GM19023 (cell line): ENCODE measurements at regions not wholly inside any gene's neighbourhood (a gene's known extent, or its start where the extent isn't known, plus 50 kb on each side); places are given as distances from the start of the nearest gene placed in this dataset.
"Not testable (repeated sequence)": the region's sequence is repeated elsewhere in the genome, so short reads cannot be mapped to it uniquely, and the experiment has no call there.

Source experiments
- ATAC-seq: cut with Tn5 transposase; IDR thresholded peaks from one replicate; pipeline ENCODE4 v1.9.1; 2021; ENCODE audit warnings: mild to moderate bottlenecking, moderate library complexity; ENCODE audit not compliant: unreplicated experiment

GRCh38 chr1:229710746-229711145, 84.7 kb downstream of the URB2 start:
- no peak for ATAC-seq

GRCh38 chr1:229714306-229714705, 88.3 kb downstream of the URB2 start:
- no peak for ATAC-seq

GRCh38 chr1:229714964-229715603, 89.0 kb downstream of the URB2 start:
- no peak for ATAC-seq

- ATAC-seq: no peak
These were observed 90.0 kb downstream of the URB2 start for GRCh38 chr1:229716069-229716468.

- no peak for ATAC-seq
These were observed 90.7 kb downstream of the URB2 start for GRCh38 chr1:229716704-229717103.

GRCh38 chr1:229717786-229718576, 91.9 kb downstream of the URB2 start:
- ATAC-seq: no peak

- no peak for ATAC-seq
These were observed 100.0 kb downstream of the URB2 start for GRCh38 chr1:229726061-229726460.

- ATAC-seq: no peak
These were observed 103.9 kb downstream of the URB2 start for GRCh38 chr1:229729916-229730315.

- ATAC-seq: no peak
These were observed 104.5 kb downstream of the URB2 start for GRCh38 chr1:229730573-229730972.

- ATAC-seq: no peak
These were observed 106.0 kb downstream of the URB2 start for GRCh38 chr1:229732061-229732460.

- ATAC-seq: no peak
These were observed 110.3 kb downstream of the URB2 start for GRCh38 chr1:229736376-229736775.

- not testable (repeated sequence) for ATAC-seq
These were observed 116.6 kb downstream of the URB2 start for GRCh38 chr1:229742614-229743013.

GRCh38 chr1:229749992-229750391, 123.9 kb downstream of the URB2 start:
- ATAC-seq: no peak

GRCh38 chr1:229751610-229752009, 125.6 kb downstream of the URB2 start:
- no peak for ATAC-seq

GRCh38 chr1:229752679-229753078, 126.6 kb downstream of the URB2 start:
- no peak for ATAC-seq

GRCh38 chr1:229753764-229754551, 127.9 kb downstream of the URB2 start:
- ATAC-seq: no peak

GRCh38 chr1:229756666-229757065, 130.6 kb downstream of the URB2 start:
- ATAC-seq: no peak

- no peak for ATAC-seq
These were observed 131.2 kb downstream of the URB2 start for GRCh38 chr1:229757226-229757625.

GRCh38 chr1:229758101-229759036, 132.3 kb downstream of the URB2 start:
- no peak for ATAC-seq

- ATAC-seq: no peak
These were observed 133.0 kb downstream of the URB2 start for GRCh38 chr1:229759037-229759435.

- no peak for ATAC-seq
These were observed 133.5 kb downstream of the URB2 start for GRCh38 chr1:229759586-229759985.
